ENCODE measurements at regions not wholly inside any gene's neighbourhood (a gene's known extent, or its start where the extent isn't known, plus 50 kb on each side); places are given as distances from the start of the nearest gene placed in this dataset.

DNA sequence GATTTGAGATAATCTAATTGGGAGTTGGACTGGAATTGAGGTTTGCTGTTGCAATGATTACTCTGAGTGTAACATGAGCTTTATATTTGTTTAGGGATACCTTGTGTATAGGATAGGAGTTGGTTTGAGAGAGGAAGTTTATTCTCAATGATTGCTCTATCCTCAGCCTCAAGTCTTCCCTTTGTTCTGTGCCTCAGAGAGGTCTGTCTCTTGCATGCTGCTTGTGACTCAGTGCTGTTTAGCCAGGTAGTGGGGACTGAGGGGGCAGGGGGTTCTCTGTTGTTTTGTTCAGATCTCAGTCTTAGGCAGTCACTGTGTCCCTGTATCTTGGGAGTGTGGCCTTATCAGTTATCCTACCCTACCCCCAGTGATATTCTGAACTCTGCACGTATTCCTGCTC, 192.1 kb downstream of the SPATA31D1 start:
- no peak for DNase-seq (ENCODE audit: low read depth)
- TF ChIP-seq, protein P1, sequence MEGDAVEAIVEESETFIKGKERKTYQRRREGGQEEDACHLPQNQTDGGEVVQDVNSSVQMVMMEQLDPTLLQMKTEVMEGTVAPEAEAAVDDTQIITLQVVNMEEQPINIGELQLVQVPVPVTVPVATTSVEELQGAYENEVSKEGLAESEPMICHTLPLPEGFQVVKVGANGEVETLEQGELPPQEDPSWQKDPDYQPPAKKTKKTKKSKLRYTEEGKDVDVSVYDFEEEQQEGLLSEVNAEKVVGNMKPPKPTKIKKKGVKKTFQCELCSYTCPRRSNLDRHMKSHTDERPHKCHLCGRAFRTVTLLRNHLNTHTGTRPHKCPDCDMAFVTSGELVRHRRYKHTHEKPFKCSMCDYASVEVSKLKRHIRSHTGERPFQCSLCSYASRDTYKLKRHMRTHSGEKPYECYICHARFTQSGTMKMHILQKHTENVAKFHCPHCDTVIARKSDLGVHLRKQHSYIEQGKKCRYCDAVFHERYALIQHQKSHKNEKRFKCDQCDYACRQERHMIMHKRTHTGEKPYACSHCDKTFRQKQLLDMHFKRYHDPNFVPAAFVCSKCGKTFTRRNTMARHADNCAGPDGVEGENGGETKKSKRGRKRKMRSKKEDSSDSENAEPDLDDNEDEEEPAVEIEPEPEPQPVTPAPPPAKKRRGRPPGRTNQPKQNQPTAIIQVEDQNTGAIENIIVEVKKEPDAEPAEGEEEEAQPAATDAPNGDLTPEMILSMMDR (conservative IDR thresholded peaks at IDR 0.05; ENCODE audit: control insufficient read depth, insufficient read depth, low read depth, low read length): no peak

DNA sequence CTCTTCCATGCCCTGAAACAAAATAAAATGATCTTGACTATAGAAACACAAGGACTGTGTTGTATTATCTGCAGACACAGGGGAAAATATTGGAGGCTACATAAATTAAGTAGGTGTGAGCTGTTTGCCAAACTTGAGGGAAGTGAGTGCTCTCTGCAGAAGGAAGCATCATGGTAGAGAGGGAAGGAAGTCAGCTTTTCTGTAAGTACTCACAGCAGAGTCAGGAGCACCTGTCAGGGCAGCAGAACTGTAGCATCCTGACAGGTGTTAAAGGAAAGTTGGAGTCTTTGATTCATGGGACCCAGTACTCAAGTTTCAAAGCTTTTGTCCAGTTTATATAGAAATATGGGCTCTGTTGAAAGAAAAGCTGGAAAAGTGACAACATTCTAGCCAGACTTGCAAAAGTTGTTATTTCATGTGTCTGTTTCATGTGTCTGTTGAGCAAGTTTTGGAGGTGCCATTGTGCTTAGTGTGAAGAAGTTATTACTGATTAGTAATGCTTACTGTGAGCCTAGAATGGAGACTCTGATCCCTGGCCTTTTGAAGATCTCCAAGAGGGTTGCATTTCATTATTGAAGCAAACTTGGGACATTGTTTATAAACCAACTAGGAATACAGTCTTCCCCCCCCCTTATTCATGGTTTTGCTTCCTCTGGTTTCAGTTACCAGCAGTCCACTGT, 194.7 kb downstream of the SPATA31D1 start:
- TF ChIP-seq, protein P1 (conservative IDR thresholded peaks at IDR 0.05; ENCODE audit: control insufficient read depth, insufficient read depth, low read depth, low read length): no peak
- no peak overlapping the region for H3K4me3 ChIP-seq (ENCODE audit: control insufficient read depth, low read depth, low read length)
- DNase-seq (ENCODE audit: low read depth): no peak

More for the DNA sequence above, 192.1 kb downstream of the SPATA31D1 start:
- H3K4me3 ChIP-seq (ENCODE audit: control insufficient read depth, low read depth, low read length): no peak overlapping the region

GRCh38 chr9:82184524-82184923, 196.0 kb downstream of the SPATA31D1 start:
- TF ChIP-seq, protein P1 (conservative IDR thresholded peaks at IDR 0.05; ENCODE audit: control insufficient read depth, insufficient read depth, low read depth, low read length): no peak
- no peak overlapping the region for H3K4me3 ChIP-seq (ENCODE audit: control insufficient read depth, low read depth, low read length)
- no peak for DNase-seq (ENCODE audit: low read depth)

DNA sequence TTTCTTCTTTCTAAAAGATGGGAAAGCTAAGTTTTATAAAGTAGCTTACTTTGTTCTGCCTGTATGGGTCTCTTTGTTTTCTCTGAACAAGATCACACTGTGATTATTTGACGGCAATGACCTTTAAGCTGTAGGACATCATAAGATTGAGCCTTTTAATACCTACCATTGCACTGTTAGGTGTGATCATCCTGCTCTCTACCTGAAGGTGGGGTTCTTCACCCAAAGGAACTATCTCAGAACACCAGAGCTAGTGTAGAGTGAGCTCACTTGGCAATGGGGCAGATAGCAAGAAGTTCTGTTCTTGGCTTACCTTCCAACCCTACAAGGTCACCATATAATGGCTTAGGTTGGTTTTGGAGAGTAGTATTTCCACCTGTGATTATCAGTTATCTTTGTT, 200.2 kb downstream of the SPATA31D1 start:
- H3K4me3 ChIP-seq (ENCODE audit: control insufficient read depth, low read depth, low read length): no peak overlapping the region
- TF ChIP-seq, protein P1 (conservative IDR thresholded peaks at IDR 0.05; ENCODE audit: control insufficient read depth, insufficient read depth, low read depth, low read length): no peak
- DNase-seq (ENCODE audit: low read depth): no peak

GRCh38 chr9:82191082-82191770, 202.7 kb downstream of the SPATA31D1 start:
- no peak overlapping the region for H3K4me3 ChIP-seq (ENCODE audit: control insufficient read depth, low read depth, low read length)
- DNase-seq (ENCODE audit: low read depth): no peak
- TF ChIP-seq, protein P1 (conservative IDR thresholded peaks at IDR 0.05; ENCODE audit: control insufficient read depth, insufficient read depth, low read depth, low read length): no peak

- H3K4me3 ChIP-seq (ENCODE audit: control insufficient read depth, low read depth, low read length): no peak overlapping the region
Observed at GRCh38 chr9:82192211-82192610, 203.6 kb downstream of the SPATA31D1 start.

More at GRCh38 chr9:82192211-82192610, 203.6 kb downstream of the SPATA31D1 start:
- no peak for DNase-seq (ENCODE audit: low read depth)
- TF ChIP-seq, protein P1 (conservative IDR thresholded peaks at IDR 0.05; ENCODE audit: control insufficient read depth, insufficient read depth, low read depth, low read length): no peak

Data from fibroblast of mammary gland (primary cell).